ENCODE measurements at regions not wholly inside any gene's neighbourhood (a gene's known extent, or its start where the extent isn't known, plus 50 kb on each side); places are given as distances from the start of the nearest gene placed in this dataset.
"Not testable (repeated sequence)": the region's sequence is repeated elsewhere in the genome, so short reads cannot be mapped to it uniquely, and the experiment has no call there.

DNA sequence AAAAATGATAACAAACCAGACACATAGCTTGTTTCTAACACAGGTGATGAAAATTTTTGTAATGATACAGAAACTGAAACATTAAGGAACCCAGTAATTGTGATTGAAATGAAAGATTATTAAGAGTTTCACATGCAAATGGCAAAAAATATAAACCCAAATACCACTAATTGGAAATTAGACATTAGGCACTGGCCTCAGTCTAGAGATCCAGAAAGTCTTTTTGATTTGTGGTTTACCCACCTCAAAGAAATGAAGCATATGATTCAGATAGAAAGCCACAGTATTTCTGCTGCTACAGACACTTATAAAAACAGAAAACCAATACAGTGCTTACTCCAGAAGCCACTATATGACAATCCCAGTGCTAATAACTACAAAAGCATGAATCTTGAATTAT is 83.7 kb upstream of the ZNF519 start:
- TF ChIP-seq, protein P1, sequence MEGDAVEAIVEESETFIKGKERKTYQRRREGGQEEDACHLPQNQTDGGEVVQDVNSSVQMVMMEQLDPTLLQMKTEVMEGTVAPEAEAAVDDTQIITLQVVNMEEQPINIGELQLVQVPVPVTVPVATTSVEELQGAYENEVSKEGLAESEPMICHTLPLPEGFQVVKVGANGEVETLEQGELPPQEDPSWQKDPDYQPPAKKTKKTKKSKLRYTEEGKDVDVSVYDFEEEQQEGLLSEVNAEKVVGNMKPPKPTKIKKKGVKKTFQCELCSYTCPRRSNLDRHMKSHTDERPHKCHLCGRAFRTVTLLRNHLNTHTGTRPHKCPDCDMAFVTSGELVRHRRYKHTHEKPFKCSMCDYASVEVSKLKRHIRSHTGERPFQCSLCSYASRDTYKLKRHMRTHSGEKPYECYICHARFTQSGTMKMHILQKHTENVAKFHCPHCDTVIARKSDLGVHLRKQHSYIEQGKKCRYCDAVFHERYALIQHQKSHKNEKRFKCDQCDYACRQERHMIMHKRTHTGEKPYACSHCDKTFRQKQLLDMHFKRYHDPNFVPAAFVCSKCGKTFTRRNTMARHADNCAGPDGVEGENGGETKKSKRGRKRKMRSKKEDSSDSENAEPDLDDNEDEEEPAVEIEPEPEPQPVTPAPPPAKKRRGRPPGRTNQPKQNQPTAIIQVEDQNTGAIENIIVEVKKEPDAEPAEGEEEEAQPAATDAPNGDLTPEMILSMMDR (conservative IDR thresholded peaks at IDR 0.05; ENCODE audit: low read length), result not testable (repeated sequence)
- not testable (repeated sequence) for TF ChIP-seq EZH2phosphoT487 (IDR thresholded peaks at IDR 0.05; ENCODE audit: borderline replicate concordance, low read depth, low read length)
